Coronary artery (tissue), 2 donors: ENCODE measurements at regions not wholly inside any gene's neighbourhood (a gene's known extent, or its start where the extent isn't known, plus 50 kb on each side); places are given as distances from the start of the nearest gene placed in this dataset.

Experiments used
- DNase-seq: peaks from one replicate; pipeline ENCODE4 v3.0.0-alpha.2; 2017; ENCODE audit warnings: low spot score
- H3K27ac ChIP-seq, 2 donors: fragments of 200-600 bp; sonication (generic); one replicate each; pipeline ENCODE4 v1.5.1; 2016 to 2019
- H3K4me3 ChIP-seq: fragments of 200-600 bp; sonication (generic); 2 replicates; pipeline ENCODE4 v1.5.1; 2016; ENCODE audit warnings: mild to moderate bottlenecking, moderate library complexity
- CTCF ChIP-seq: fragments of 200-600 bp; sonication (generic); IDR thresholded peaks from one replicate; pipeline ENCODE4 v1.5.1; 2019; ENCODE audit warnings: antibody characterized with exemption

GRCh38 chr14:101410126-101410525 lies 151.2 kb upstream of the DIO3 start:
- TF ChIP-seq CTCF = no peak
- DNase-seq = no peak
- no peak overlapping the region for H3K27ac ChIP-seq
- H3K4me3 ChIP-seq = no peak overlapping the region

DNA sequence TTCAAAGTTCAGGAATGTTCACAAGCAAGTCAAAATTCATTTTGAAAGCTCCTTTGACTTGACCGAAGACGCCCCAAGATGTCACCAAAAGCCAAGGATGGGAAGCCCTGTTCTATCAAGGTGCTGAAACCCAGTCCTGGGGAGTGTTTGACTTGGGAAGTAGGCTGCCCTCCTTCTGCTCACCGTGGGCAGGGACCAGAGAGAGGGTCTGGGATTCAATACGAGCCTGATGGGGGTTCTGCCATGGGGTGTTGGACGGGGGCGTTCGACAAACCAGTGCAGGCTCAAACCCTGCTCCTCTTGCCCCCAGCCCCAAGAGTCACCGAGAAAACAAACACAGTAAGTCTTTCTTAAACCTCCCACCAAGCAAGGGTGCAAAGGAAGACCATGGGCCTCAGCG lies 150.1 kb upstream of the DIO3 start:
- no peak overlapping the region for H3K4me3 ChIP-seq
- DNase-seq = no peak
- no peak for TF ChIP-seq CTCF
- no peak overlapping the region for H3K27ac ChIP-seq

DNA sequence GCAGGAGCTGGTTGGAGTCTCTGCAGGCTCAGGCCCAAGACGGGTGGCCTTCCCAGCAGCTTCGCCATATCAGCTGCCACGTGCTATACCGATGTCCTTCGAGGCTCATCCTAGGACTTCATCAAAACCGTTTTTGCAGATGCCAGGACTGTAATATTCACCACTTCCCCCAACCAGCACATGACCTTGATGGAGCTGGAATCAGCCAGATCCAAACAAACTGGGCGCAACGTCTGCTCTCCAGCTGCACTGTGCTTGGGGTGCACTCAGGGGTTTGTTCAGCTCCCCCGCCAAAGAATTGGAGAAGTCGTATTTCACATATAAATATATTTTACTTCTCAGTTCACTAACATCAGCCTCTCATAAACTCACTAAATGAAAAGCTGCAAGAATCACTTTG lies 149.5 kb upstream of the DIO3 start:
- no peak overlapping the region for H3K4me3 ChIP-seq
- no peak for TF ChIP-seq CTCF
- H3K27ac ChIP-seq = no peak overlapping the region
- DNase-seq = no peak

- no peak for DNase-seq
Measured at GRCh38 chr14:101412739-101413138, 148.6 kb upstream of the DIO3 start.

DNA sequence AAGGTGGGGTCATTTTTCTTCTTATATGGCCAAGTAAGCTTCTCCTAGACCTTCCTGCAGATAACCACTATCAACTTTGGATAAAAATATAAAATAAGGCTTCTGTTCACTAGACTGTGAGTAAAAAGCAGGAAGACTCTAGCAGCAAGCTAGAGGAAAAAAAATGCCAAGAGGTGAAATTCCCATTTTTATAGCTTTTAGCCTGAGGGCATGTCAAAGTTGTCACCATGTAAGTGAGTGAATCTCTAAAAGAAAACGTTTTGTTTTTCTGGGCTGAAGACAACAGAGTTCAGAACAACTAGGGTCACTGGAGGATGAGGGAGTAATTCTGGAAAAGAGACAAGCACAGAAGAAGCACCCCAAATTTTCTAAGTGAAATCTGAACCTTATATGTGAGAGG lies 143.9 kb upstream of the DIO3 start:
- no peak for DNase-seq
- H3K4me3 ChIP-seq = no peak overlapping the region
- TF ChIP-seq CTCF = no peak
- H3K27ac ChIP-seq = no peak overlapping the region

More at GRCh38 chr14:101412739-101413138, 148.6 kb upstream of the DIO3 start:
- no peak for TF ChIP-seq CTCF
- no peak overlapping the region for H3K27ac ChIP-seq
- no peak overlapping the region for H3K4me3 ChIP-seq

DNA sequence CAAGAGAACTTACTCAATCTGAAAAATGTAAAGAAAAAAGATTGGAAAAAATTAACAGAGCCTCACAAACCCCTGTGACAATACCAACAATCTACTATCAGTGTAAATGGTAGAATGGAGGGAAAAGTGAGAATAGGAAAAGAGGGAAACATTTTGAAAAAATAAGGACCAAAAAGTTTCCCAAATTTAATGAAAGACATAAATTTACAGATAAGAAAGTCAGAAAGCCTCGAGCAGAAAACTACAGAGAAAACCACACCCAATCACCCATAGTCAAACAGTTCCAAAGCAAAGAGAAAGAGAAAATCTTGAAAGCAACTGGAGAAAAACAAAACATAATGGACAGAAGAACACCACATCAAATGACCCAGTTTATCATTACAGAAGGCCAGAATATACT lies 142.7 kb upstream of the DIO3 start:
- Histone ChIP-seq H3K4me3 (no peak overlapping the region), H3K27ac (no peak overlapping the region)
- DNase-seq = no peak
- no peak for TF ChIP-seq CTCF

- Histone ChIP-seq H3K4me3 (no peak overlapping the region), H3K27ac (no peak overlapping the region)
- no peak for DNase-seq
- TF ChIP-seq CTCF = no peak
Measured at GRCh38 chr14:101426466-101426865, 134.8 kb upstream of the DIO3 start.
